HG03066 (cell line): ENCODE measurements at regions not wholly inside any gene's neighbourhood (a gene's known extent, or its start where the extent isn't known, plus 50 kb on each side); places are given as distances from the start of the nearest gene placed in this dataset.
A peak's percentile ranks its signal among the peaks of the same experiment; 100 is the strongest.

ENCODE experiments used
- ATAC-seq: cut with Tn5 transposase; IDR thresholded peaks from one replicate; pipeline ENCODE4 v1.9.1; 2021; ENCODE audit warnings: low read depth; ENCODE audit not compliant: unreplicated experiment

DNA sequence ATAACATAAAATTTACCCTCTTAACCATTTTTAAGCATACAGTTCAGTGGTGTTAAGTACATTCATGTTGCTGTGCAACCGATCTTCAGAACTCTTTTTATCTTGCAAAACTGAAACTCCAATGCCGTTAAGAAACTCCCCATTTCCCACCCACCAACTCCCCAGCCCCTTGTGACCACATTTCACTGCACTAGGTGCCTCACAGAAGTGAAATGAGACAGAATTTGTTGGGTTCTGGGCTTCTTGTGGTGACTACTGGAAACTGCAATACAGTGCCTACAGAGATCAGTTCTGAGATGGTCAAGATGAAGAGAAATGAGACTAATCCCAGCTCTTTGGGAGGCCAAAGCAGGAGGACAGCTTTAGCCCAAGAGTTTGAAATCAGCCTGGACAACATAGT, 202.1 kb upstream of the SLC30A5 start:
- peak; percentile 73 for ATAC-seq

DNA sequence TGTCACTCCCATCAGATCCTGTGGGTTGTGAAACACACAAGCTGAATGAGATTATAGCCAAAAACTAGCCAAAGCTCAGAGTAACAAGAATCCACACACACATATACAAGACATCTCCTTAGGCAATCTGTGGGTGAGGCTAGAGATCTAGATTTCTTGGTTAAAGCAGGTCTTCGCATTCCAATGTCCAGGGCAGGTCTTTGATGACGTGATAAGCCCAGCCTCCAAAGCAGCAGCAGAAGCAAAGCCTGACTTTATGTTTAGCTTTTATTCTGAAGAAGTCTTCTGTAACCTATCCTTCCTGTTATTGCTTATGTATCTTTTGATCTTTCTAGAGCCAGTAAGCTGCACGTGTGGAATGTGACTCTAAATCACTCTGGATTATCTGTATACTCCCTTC, 199.1 kb upstream of the SLC30A5 start:
- ATAC-seq: no peak

DNA sequence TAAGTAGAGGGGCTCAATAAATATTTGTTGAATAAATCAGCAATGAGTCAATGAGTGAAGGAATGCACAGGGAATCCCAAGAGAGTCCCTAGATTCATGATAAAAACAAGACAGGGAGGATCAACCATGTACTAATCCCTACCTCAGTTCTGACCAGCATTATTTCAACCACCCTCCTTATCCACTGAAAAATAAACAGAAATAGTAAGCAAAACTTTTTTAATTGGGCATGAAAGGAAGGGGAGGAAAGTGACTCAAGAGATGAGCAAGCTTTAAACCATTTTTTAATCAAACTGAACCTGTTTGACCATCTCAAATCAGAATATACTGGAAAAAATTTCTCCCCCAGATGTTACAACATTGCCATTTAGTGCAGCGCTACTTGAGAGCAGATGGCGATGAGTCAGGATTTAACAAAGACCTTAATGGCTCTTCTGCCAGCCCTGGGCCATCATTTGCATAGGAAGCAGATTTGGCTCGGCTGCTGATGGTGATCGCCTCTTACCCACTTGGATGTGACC, 194.8 kb upstream of the SLC30A5 start:
- no peak for ATAC-seq

DNA sequence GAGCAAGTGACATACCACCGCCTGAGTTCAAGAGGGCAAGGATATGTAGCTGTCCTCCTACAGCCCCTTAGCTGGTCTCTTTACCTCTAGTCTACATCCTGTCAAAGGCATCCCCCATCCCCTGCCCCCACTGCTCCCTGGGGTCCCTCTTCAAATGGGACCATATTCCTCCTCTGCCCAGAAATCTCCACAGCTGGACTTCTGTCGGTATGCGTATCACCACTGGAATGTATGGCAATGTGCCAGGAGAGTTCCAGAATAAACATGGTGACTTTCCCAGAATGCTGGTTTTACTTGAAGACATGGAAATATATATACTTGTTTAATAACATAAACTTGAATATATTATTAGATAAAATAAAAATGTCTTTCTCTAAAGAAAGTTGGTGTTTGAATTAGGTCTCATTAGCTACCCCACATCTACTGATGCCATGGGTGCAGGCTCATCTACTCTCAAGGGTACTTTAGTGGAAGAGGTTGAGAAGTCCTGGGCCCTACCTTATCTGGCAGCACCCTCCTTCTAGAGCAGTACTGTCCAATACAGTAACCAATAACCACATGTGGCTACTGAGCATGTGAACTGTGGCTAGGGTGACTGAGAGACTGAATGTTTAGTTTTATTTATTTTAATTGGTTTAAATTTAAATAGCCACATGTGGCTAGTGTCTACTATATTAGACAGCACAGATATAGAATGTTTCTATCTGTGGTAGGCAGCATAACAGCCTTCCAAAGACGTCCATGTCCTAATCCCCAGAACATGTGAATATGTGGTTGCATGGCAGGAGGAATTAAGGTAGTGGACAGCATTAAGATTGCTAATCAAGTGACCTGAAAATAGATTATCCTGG, 181.7 kb upstream of the SLC30A5 start:
- ATAC-seq: no peak

DNA sequence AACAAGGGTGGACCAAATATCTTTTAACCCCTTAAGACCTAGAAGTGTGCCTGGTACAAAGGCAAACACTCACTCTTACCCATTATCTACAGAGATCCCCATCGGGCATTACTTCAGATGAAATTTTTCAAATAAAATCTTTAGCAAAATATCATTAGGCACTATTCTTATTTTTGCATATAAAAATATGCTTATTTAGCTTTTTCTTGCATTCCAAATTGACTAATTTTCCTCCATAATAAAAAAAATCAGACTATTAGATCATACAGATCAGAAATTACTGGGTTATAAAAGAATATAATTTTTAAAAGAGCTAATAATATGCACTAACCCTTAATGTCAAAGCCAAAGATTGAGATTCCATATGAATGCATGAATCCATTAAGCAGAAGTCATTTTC, 178.7 kb upstream of the SLC30A5 start:
- ATAC-seq: no peak

DNA sequence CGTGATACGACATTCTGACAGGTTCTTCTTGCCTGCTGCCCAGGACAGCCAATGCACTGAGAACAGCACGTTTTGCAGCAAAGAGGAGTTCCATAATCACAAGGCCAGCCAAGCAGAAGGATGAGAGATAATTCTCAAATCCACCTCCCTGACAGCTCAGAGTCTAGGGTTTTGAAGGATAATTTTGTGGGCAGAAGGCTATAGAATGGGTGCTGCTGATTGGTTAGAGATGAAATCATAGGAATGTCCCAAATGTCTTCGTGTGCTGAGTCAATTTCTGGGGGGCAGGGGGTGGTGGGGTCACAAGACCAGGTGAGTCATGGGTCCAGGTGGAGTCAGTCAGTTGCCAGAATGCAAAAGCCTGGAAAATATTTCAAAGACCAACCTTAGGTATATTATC, 175.5 kb upstream of the SLC30A5 start:
- no peak for ATAC-seq

DNA sequence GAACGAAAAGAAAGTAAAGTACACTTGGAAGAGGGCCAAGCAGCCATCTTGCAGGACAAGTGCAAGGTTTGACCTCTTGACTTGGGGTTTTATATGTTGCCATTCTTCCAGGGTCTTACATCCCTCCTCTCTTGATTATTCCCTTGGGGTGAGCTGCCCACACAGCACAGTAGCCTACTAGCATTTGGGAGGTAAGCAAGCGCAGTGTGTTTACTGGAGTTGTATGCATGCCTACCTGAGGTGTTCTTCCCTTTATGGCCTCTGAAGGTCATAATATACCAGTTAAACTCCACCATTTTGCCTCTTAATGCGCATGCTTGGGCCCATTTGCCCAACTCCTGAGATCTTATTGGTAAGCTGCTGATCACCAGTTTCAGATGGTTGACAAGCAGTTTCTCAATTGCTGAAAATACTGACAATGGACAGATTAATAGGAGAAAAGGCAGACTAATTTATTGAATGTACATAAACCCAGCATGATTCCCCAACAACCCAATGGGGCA, 173.8 kb upstream of the SLC30A5 start:
- no peak for ATAC-seq

DNA sequence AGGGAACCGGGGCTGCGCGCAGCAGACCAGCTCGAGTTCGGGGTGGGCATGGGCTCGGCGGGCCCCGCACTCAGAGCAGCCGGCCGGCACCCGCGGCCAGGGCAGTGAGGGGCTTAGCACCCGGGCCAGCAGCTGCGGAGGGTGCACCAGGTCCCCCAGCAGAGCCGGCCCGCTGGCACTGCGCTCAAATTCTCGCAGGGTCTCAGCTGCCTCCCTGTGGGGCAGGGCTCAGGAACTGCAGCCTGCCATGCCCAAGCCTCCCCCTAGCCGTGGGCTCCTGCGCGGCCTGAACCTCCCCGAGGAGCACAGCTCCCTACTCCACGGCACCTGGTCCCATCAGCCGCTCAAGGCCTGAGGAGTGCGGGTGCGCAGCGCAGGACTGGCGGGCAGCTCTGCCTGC, 172.9 kb upstream of the SLC30A5 start:
- no peak for ATAC-seq

DNA sequence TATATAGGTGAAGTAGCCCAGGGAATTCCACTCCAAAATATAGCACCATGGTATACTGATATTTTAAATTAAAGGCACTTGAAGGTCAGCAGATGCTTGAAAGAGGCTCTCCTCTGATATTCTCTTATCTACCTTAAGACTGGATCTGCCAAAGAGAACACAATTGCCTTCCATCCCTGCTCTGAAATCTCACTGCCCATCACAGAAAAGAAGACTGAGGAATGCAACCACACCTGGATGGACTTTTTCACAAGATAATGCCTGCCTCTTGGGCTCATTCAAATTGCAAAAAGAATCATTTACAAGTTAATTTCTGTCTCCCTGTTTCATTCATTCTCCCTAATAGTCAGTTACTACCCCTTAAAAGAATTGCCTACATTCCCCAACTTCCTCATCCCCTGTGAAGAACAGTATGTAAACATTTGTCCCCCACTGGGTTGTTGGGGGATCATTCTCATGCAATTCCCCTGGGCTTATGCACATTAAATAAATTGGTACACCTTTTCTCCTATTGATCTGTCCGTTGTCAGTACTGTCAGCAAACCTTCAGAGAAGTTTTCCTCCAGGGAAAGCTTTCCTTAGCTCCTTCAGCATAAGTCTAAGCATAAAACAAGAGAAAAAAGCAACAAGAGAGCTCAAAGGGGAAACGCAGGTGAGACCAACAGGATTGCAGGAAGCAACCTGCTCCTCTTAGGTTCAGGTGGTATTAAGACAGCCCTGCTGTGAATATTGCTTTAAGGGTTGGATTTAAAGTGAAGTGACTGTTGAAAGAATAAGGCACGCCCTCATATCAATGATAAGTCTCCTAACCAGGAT, 171.4 kb upstream of the SLC30A5 start:
- ATAC-seq: no peak

DNA sequence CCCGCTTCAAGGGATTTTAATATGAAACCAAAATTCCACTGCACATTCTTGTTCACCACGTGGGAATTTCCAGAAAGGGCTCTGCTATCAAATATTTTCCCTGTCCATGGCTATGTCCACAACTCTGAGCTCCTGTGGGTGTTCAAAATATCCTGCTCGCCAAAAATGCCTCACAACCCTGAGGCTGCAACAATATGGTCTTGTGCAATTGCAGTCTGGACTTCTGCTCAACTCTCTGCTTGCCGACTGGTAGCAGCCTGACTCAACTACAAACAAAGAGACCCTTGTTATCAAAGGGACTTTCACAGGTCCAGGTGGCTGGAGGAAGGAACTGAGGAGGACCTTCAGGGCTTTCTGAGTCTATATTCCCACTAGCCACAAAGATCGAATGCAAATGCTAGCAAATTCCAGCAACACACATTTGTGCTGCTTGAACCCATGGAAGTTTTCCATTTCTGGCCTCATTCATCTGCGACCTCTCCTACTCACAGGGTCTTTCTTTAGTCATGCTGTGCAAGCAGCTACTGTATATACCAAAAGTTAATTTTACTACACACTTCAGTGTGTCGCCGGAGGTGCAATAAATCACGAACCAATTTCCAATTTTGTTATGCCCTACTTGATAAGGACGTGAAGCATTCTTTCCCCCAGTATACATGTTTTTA, 169.2 kb upstream of the SLC30A5 start:
- ATAC-seq: no peak

DNA sequence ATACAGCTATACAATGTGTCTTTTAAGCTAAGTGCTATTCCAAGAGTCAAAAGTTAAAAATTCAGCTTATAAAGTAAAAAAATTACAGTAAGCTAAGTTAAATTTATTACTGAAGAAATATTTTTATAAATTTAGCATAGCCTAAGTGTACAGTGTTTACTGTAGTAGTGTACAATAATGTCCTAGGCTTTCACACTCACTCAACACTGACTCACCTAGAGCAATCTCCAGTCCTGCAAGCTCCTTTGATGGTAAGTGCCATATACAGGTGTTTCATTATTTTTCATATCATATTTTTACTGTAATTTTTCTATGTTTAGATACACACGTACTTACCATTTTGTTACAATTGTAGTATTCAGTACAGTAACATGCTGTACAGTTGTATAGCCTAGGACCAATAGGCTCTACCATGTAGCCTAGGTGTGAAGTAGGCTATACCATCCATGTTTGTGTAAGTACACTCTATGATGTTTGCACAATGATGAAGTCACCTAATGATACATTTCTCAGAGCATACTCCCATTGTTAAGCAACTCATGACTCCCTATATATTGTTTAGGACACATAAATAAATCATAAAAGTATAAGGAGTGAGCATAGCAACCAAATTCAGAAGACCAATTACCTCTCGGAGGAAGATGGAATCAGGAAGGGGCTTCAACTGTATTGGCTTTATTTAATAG, 165.1 kb upstream of the SLC30A5 start:
- ATAC-seq: no peak

DNA sequence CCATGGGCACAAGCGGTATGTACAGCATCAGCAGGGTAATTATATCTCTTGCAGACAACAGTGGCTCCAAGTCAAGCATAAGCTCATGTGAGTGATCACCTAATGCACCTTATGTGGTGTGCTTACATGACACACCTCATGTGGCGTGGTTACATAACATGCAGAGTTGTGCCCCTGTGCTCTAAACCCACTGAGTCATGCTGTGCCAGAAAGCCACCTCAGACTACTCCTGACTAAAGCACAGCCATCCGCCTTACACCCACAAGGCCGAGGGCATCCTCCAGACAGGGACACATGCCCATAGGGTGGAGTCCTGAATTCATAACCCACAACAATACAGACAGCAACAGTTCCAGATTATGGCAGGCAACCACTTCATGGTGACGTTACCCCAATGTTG, 163.7 kb upstream of the SLC30A5 start:
- ATAC-seq: no peak

DNA sequence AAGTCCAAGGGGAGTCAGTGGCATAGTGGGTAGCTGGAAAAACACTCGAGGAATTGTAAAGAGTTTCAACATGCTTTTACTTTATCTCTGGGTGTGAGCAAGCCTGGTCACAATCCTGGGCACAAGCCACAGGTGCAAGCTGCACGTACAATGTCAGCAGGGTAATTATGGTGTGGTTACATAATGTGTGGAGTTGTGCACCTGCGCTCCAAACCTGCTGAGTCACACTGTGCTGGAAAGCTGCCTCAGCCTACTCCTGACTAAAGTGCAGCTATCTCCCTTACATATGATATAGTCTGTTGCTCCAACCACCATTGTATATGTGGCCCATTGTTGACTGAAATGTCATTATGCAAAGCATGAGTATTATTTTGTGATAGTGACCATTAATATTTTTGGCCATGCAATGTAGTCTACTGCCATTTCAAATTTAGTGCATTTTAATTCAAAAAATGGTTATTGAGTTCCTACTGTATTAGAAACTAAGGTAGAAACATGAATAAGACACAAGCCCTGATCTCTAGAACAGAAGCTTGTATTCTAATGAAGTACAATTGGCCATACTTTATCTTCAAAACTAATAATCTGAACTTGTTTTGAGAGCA, 160.9 kb upstream of the SLC30A5 start:
- ATAC-seq: no peak

DNA sequence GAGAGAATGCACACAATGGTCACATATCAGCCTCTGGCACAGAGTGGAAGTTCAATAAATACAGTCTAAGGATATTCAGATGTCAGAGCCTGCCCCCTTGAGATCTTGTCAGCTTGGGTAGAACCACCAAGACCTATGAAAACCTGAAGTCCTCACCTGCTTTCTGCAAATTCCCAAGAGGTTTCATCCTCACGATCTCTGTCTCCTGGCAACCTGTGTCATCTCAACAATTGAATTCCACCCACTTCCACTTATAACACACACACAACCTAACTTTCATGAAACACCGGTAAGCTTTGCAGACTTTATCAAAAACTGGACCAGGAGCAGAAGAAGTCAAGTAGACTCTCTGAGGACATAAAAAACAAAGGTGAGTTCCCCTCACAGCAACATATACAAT, 151.6 kb upstream of the SLC30A5 start:
- no peak for ATAC-seq

DNA sequence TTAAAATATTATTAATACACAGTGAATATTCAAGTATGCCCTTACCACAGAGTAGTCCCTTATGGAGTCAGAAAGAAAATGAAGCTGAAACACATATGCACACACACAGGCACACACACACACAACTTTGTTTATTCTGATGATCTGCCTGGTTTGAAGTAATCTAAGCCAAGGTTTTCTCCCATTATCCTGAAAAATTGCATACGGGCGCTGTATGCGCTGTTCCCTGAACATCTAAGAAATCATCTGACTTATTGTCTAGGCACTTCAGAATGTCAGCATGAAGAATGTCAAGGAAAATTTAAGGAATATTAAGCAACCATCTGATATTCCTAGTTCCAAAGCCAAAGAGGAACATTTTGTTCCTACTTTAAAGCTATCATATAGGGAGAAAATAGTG, 147.1 kb upstream of the SLC30A5 start:
- no peak for ATAC-seq

DNA sequence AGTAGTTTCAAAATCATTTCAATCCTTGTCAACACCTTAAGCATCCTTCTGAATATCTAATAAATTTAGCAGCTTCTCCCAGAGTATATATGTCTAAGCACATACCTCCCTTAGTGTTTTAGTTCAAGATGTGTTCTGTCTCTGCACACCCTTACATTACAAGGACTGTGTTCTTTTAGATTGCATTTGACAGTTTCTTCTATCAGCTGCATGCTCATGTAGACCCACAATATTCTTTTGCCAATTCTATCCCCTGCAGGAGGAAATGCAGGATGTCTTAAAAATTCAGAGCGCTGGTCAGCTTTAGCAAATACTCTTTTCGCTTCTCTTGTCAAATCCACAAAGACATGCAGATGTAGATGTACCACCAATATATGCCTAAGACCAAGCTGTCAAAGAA, 145.8 kb upstream of the SLC30A5 start:
- ATAC-seq: no peak

DNA sequence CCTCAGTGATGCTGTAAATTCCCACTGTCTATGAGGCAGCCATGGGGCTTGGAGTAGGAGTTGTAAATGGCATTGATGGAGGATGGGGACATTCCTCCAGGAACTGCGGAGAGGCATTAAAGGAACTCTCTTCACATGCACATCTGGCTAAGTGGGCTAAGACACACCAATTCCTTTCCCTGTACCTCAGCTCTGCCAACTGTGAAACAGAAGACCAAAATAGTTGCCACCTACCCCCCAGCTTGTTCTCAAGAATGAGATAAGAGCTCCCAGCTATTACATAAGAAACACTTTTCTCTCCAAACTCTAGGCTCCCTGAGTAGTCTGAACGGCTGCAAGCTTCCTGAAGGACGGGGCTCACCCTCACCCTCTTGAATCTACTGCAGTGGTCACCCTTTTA, 144.6 kb upstream of the SLC30A5 start:
- ATAC-seq: no peak

DNA sequence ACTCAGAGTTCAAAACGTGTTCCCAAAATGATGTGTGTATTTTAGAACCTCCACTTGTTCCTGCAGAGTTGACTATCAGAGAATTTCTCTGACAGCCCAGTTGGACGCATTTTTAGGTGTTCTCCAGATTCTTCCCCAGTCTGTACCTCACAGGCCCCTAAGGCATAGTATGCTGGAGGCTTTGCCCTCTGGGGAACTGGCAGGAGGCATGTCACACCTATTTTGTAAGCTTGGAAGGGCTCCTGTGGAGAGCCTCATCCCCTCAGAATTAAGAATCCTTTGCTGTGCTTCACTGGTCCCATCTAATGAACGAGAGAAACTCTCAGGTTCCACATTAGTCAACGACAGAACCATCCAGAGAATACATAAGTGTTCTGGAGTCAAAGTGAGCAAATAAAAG, 144.1 kb upstream of the SLC30A5 start:
- no peak for ATAC-seq

DNA sequence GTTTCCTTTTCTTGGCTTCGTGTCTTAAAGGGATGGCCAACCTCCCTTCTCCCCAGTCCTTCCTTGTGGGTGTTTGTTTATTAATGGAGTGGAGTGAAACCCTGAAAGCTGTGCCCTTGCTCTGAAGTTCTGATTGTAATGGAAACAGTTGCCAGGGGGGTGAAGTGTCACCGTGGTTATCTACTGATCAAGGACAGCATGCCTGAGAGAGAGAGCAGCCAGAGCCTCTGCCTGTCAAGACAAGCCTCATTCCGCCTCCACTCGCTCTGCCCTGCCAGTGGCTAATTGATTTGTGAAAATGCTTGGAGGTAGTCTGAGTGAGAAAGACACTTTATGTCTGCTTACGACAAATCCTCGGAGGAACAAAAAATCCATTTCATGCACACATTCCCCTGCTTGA, 143.7 kb upstream of the SLC30A5 start:
- no peak for ATAC-seq

DNA sequence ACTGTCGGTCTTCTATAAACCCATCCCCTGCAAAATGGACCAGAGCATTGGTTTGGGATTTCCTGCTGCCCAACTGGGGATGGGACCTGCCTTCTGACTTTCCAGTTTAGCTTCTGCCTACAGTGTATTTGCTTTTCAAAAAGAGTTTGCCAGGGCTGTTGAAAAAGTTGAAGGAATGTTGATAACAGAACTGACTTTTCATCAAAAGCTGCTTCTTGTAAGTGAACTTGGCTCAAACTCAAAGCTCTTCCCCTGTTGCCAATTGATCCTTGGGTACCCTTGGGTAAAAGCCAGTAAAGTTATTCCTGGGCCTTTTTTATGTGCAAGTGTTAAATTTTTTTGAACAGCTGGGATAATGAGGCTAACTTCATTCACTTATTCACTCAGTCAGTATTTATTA, 142.9 kb upstream of the SLC30A5 start:
- no peak for ATAC-seq
